GM23248 (cell line): ENCODE measurements at regions not wholly inside any gene's neighbourhood (a gene's known extent, or its start where the extent isn't known, plus 50 kb on each side); places are given as distances from the start of the nearest gene placed in this dataset.

Experiments used
- EZH2 ChIP-seq: fragments of 200-600 bp; sonication (generic); IDR thresholded peaks from 2 replicates; pipeline ENCODE4 v1.6.1; 2018; ENCODE audit warnings: antibody characterized with exemption, mild to moderate bottlenecking; ENCODE audit not compliant: insufficient read depth, poor library complexity, severe bottlenecking
- EZH2phosphoT487 ChIP-seq: fragments of 200-600 bp; sonication (generic); IDR thresholded peaks from 2 replicates; pipeline ENCODE4 v1.6.1; 2018; ENCODE audit warnings: antibody characterized with exemption, moderate library complexity, mild to moderate bottlenecking, low read depth; ENCODE audit not compliant: insufficient read depth

- TF ChIP-seq EZH2 (no peak), EZH2phosphoT487 (no peak)
Measured at GRCh38 chr1:175863299-175864050, 120.1 kb upstream of the TNR start.
